Sigmoid colon (tissue), 4 donors: ENCODE measurements at regions not wholly inside any gene's neighbourhood (a gene's known extent, or its start where the extent isn't known, plus 50 kb on each side); places are given as distances from the start of the nearest gene placed in this dataset.

Experiments used
- POLR2A ChIP-seq, 2 donors: fragments of 450-650 bp; IDR thresholded peaks; one replicate each; pipeline ENCODE4 v1.6.1; 2016; ENCODE audit warnings: antibody characterized with exemption in 2 of 2, mild to moderate bottlenecking in 2 of 2, moderate library complexity in 2 of 2
- POLR2AphosphoS5 ChIP-seq, 4 donors: sonication (generic); formaldehyde crosslinking; IDR thresholded peaks; one replicate each; pipeline ENCODE4 v1.6.1; 2017; ENCODE audit warnings: antibody characterized with exemption in 4 of 4
- TF ChIP-seq, protein P1 (sequence below), 4 experiments: fragments of 450-650 bp in 3 of 4; fragments of 200-600 bp in 1 of 4; IDR thresholded peaks; one replicate each; pipeline ENCODE4 v1.5.1; 2016 to 2019; ENCODE audit warnings: antibody characterized with exemption in 4 of 4, mild to moderate bottlenecking in 3 of 4, moderate library complexity in 2 of 4

DNA sequence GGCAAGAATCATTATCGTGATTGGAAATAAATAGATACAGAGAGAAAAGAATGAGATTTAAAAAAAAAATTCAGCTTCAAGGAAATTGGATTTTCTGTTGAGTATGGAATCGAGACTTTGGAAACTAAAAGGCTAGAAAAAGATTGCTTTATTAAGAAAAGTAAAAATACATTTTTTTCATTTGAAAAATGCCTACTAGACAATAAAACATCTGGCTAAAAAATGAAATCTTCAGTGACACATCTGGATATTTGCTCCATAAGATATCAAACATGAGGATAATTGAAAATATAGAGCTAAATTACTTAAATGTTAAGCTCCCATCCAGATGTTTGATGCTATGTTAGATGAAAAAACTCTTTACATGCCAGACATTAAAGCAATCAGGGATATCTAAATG, 879.5 kb downstream of the TSN start:
- TF ChIP-seq POLR2AphosphoS5 (IDR thresholded peaks at IDR 0.05) (no peak), POLR2A (IDR thresholded peaks at IDR 0.05) (no peak)
- TF ChIP-seq, protein P1, sequence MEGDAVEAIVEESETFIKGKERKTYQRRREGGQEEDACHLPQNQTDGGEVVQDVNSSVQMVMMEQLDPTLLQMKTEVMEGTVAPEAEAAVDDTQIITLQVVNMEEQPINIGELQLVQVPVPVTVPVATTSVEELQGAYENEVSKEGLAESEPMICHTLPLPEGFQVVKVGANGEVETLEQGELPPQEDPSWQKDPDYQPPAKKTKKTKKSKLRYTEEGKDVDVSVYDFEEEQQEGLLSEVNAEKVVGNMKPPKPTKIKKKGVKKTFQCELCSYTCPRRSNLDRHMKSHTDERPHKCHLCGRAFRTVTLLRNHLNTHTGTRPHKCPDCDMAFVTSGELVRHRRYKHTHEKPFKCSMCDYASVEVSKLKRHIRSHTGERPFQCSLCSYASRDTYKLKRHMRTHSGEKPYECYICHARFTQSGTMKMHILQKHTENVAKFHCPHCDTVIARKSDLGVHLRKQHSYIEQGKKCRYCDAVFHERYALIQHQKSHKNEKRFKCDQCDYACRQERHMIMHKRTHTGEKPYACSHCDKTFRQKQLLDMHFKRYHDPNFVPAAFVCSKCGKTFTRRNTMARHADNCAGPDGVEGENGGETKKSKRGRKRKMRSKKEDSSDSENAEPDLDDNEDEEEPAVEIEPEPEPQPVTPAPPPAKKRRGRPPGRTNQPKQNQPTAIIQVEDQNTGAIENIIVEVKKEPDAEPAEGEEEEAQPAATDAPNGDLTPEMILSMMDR (IDR thresholded peaks at IDR 0.05): no peak
